HG03442 (cell line): ENCODE measurements at regions not wholly inside any gene's neighbourhood (a gene's known extent, or its start where the extent isn't known, plus 50 kb on each side); places are given as distances from the start of the nearest gene placed in this dataset.
"Not testable (repeated sequence)": the region's sequence is repeated elsewhere in the genome, so short reads cannot be mapped to it uniquely, and the experiment has no call there.

Experiments used
- ATAC-seq: cut with Tn5 transposase; IDR thresholded peaks from one replicate; pipeline ENCODE4 v1.9.1; 2021; ENCODE audit warnings: mild to moderate bottlenecking, moderate library complexity; ENCODE audit not compliant: unreplicated experiment

GRCh38 chr12:125540580-125541204 is 475.5 kb downstream of the AACS start:
- no peak for ATAC-seq

- ATAC-seq: no peak
Observed at GRCh38 chr12:125544960-125545359, 479.7 kb downstream of the AACS start.

- no peak for ATAC-seq
Observed at GRCh38 chr12:125549171-125549570, 483.9 kb downstream of the AACS start.

- ATAC-seq: no peak
Observed at GRCh38 chr12:125549836-125550235, 484.6 kb downstream of the AACS start.

- ATAC-seq: no peak
Observed at GRCh38 chr12:125552295-125552694, 487.1 kb downstream of the AACS start.

GRCh38 chr12:125561008-125561407 is 495.8 kb downstream of the AACS start:
- not testable (repeated sequence) for ATAC-seq

- ATAC-seq: peak; percentile 47
Observed at GRCh38 chr12:125564753-125565152, 499.5 kb downstream of the AACS start.

- ATAC-seq: no peak
Observed at GRCh38 chr12:125567581-125567980, 502.3 kb downstream of the AACS start.

- ATAC-seq: no peak
Observed at GRCh38 chr12:125568306-125568705, 503.1 kb downstream of the AACS start.

GRCh38 chr12:125573271-125573670 is 508.0 kb downstream of the AACS start:
- ATAC-seq: no peak

- ATAC-seq: no peak
Observed at GRCh38 chr12:125577334-125577733, 512.1 kb downstream of the AACS start.

- ATAC-seq: no peak
Observed at GRCh38 chr12:125579916-125580315, 514.7 kb downstream of the AACS start.

GRCh38 chr12:125583071-125583470 is 517.8 kb downstream of the AACS start:
- no peak for ATAC-seq

GRCh38 chr12:125586441-125586840 is 521.2 kb downstream of the AACS start:
- no peak for ATAC-seq

- no peak for ATAC-seq
Observed at GRCh38 chr12:125593269-125593668, 528.0 kb downstream of the AACS start.

- no peak for ATAC-seq
Observed at GRCh38 chr12:125604976-125605375, 539.7 kb downstream of the AACS start.

GRCh38 chr12:125606312-125606711 is 541.1 kb downstream of the AACS start:
- no peak for ATAC-seq

- no peak for ATAC-seq
Observed at GRCh38 chr12:125610292-125610691, 545.1 kb downstream of the AACS start.

GRCh38 chr12:125610971-125611370 is 545.7 kb downstream of the AACS start:
- no peak for ATAC-seq

- no peak for ATAC-seq
Observed at GRCh38 chr12:125614058-125614457, 548.8 kb downstream of the AACS start.

- ATAC-seq: no peak
Observed at GRCh38 chr12:125619723-125620122, 554.5 kb downstream of the AACS start.

GRCh38 chr12:125633686-125634085 is 568.5 kb downstream of the AACS start:
- no peak for ATAC-seq

GRCh38 chr12:125634813-125635212 is 569.6 kb downstream of the AACS start:
- ATAC-seq: no peak
